Type B pancreatic cell (in vitro differentiated cells): ENCODE measurements at regions not wholly inside any gene's neighbourhood (a gene's known extent, or its start where the extent isn't known, plus 50 kb on each side); places are given as distances from the start of the nearest gene placed in this dataset.

Experiments
- DNase-seq: peaks from one replicate; pipeline ENCODE4 v3.0.0; 2021; ENCODE audit warnings: mixed read lengths; ENCODE audit not compliant: unreplicated experiment; ENCODE audit errors: extremely low spot score
- H3K27ac Mint-ChIP-seq: 2 replicates; pipeline ENCODE4 v1.8.0; 2021; ENCODE audit warnings: mild to moderate bottlenecking, mixed read lengths
- H3K27me3 Mint-ChIP-seq: 2 replicates; pipeline ENCODE4 v1.8.0; 2021; ENCODE audit warnings: mixed read lengths
- H3K36me3 Mint-ChIP-seq: 2 replicates; pipeline ENCODE4 v1.8.0; 2021; ENCODE audit warnings: mixed read lengths
- H3K4me1 Mint-ChIP-seq: one replicate; pipeline ENCODE4 v1.8.0; 2021; ENCODE audit warnings: mixed read lengths; ENCODE audit not compliant: unreplicated experiment
- H3K4me3 Mint-ChIP-seq: 2 replicates; pipeline ENCODE4 v1.8.0; 2021; ENCODE audit warnings: mild to moderate bottlenecking, mixed read lengths
- H3K9me3 Mint-ChIP-seq: 2 replicates; pipeline ENCODE4 v1.8.0; 2021; ENCODE audit warnings: mixed read lengths
- CTCF ChIP-seq: fragments of 200-600 bp; sonication (generic); conservative IDR thresholded peaks from 2 replicates; pipeline ENCODE4 v1.5.0; 2021; ENCODE audit warnings: antibody characterized with exemption, mild to moderate bottlenecking

DNA sequence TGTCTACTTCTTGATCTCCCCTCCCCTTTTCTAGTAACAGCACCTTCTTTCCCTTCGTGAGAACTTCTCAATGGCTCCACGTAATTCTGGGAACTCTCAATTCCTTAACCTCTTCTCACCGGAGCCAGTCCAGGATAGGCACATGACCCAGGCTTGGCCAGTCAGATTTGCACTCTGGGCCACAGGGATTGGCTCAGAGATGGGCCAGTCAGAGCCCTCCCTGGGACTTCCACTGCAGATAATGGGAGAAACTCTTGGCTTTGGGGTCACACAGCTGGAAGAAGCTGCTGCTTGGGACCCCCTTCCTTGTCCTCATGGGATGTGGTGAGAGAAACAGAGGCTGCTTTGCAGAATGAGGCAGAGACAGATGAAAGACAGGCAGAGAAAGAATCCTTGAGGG lies 302.3 kb downstream of the PTPRU start:
- Mint-ChIP-seq H3K4me1 (no peaks in the 10 kb centered on the region), H3K9me3 (no peaks in the 10 kb centered on the region), H3K4me3 (no peak overlapping the region), H3K36me3 (no peaks in the 10 kb centered on the region), H3K27me3 (peaks cover 3% of the 10 kb centered on the region), H3K27ac (no peak overlapping the region)
- no peak for DNase-seq
- no peak for TF ChIP-seq CTCF

DNA sequence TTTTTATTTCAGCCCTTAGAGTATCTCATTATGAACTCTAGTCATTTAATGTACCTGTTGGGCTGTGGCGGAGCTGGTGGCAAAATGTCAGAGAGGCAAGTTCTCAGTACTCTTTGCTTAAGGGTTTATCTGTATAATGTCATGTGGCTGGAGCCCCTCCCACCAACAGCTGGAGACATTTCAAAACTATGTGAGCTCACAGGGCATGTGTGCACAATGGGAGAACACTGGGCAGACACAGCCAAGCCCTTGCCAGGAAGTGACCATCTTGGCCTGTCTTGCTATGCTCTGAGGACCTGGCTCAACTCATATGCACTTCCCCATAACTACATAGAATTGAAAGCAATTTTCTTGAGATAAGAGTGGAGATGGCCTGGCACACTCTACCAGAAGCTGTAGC lies 296.4 kb downstream of the PTPRU start:
- no peak overlapping the region for H3K27ac Mint-ChIP-seq
- peaks cover under 1% of the 10 kb centered on the region for H3K27me3 Mint-ChIP-seq
- peak; percentile 18 for DNase-seq
- peaks cover 6% of the 10 kb centered on the region for H3K9me3 Mint-ChIP-seq
- TF ChIP-seq CTCF: no peak
- no peak overlapping the region for H3K4me3 Mint-ChIP-seq
- H3K36me3 Mint-ChIP-seq: no peaks in the 10 kb centered on the region
- no peaks in the 10 kb centered on the region for H3K4me1 Mint-ChIP-seq

DNA sequence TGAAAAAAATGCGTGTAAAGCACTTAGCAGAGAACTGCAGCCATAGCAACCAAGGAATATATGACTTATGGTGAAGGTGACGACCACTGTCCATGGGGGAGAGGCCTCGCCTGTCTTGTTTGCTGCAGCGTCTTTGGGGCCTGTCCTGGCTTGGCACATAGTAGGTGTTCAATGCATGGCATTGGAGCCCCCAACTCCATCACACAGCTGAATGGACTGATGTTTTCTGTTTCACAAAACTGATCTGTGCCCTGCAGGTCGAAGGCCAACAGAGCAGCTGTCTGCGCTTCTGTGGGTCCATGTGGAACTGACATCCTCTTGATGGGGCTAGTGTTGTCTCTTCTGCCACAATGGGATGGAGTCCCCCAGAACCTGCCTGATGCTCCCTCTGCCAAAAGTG lies 296.0 kb downstream of the PTPRU start:
- peaks cover 2% of the 10 kb centered on the region for H3K27me3 Mint-ChIP-seq
- H3K4me3 Mint-ChIP-seq: no peak overlapping the region
- peaks cover 6% of the 10 kb centered on the region for H3K9me3 Mint-ChIP-seq
- DNase-seq: peak; percentile 27
- no peaks in the 10 kb centered on the region for H3K36me3 Mint-ChIP-seq
- TF ChIP-seq CTCF: no peak
- H3K27ac Mint-ChIP-seq: no peak overlapping the region
- no peaks in the 10 kb centered on the region for H3K4me1 Mint-ChIP-seq

- Mint-ChIP-seq H3K27me3 (peaks cover 8% of the 10 kb centered on the region), H3K9me3 (peaks cover 6% of the 10 kb centered on the region), H3K4me1 (no peaks in the 10 kb centered on the region), H3K27ac (no peak overlapping the region), H3K36me3 (no peaks in the 10 kb centered on the region), H3K4me3 (no peak overlapping the region)
- peak; percentile 32 for DNase-seq
- TF ChIP-seq CTCF: no peak
Observed at GRCh38 chr1:29531596-29531995, 295.3 kb downstream of the PTPRU start.

DNA sequence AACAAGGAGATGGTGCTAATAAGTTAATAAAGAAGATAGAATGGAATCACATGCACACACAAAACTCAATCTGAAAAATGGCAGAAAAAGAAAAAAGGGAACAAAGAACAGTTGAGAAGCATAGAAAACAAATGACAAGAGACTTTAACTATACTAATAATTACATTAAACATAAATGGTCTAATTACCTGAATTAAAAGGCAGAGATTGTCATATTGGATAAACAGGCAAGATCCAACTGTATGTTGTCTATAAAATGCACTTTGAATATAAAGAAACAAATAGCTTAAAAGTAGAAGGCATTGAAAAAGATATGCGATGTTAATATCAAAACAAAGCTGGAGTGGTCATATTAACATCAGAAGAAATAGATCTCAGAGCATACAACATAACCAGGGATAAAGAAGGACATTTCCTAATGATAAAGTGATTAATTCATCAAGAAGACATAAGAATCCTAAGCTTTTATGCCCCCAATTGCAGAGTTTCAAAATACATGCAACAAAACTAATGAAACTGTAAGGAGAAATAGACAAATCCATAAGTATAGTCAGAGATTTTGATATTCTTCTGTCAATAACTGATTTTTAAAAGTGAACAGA lies 293.5 kb downstream of the PTPRU start:
- no peak overlapping the region for H3K4me3 Mint-ChIP-seq
- no peak for TF ChIP-seq CTCF
- DNase-seq: no peak
- H3K36me3 Mint-ChIP-seq: no peaks in the 10 kb centered on the region
- peaks cover 6% of the 10 kb centered on the region for H3K9me3 Mint-ChIP-seq
- no peaks in the 10 kb centered on the region for H3K4me1 Mint-ChIP-seq
- no peak overlapping the region for H3K27ac Mint-ChIP-seq
- H3K27me3 Mint-ChIP-seq: peaks cover 20% of the 10 kb centered on the region
